GM23248 (cell line): ENCODE measurements at regions not wholly inside any gene's neighbourhood (a gene's known extent, or its start where the extent isn't known, plus 50 kb on each side); places are given as distances from the start of the nearest gene placed in this dataset.
"Not testable (repeated sequence)": the region's sequence is repeated elsewhere in the genome, so short reads cannot be mapped to it uniquely, and the experiment has no call there.

ENCODE experiments used
- EZH2 ChIP-seq: fragments of 200-600 bp; sonication (generic); IDR thresholded peaks from 2 replicates; pipeline ENCODE4 v1.6.1; 2018; ENCODE audit warnings: antibody characterized with exemption, mild to moderate bottlenecking; ENCODE audit not compliant: insufficient read depth, poor library complexity, severe bottlenecking
- EZH2phosphoT487 ChIP-seq: fragments of 200-600 bp; sonication (generic); IDR thresholded peaks from 2 replicates; pipeline ENCODE4 v1.6.1; 2018; ENCODE audit warnings: antibody characterized with exemption, moderate library complexity, mild to moderate bottlenecking, low read depth; ENCODE audit not compliant: insufficient read depth

DNA sequence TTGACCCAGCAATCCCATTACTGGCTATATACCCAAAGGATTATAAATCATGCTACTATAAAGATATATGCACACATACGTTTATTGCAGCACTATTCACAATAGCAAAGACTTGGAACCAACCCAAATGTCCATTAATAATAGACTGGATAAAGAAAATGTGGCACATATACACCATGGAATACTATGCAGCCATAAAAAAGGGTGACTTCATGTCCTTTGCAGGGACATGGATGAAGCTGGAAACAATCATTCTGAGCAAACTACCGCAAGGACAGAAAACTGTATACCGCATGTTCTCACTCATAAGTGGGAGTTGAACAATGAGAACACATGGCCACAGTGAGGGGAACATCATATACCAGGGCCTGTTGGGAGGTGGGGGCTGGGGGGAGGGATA lies 61.5 kb upstream of the ANKS1B start:
- TF ChIP-seq EZH2, EZH2phosphoT487: not testable (repeated sequence)
